SJCRH30 (cell line): ENCODE measurements at regions not wholly inside any gene's neighbourhood (a gene's known extent, or its start where the extent isn't known, plus 50 kb on each side); places are given as distances from the start of the nearest gene placed in this dataset.

ENCODE experiments used
- DNase-seq, 2 experiments: peaks; one replicate each; pipeline ENCODE4 v3.0.0-alpha.2; 2015 to 2020
- H3K27ac ChIP-seq: fragments of 250-450 bp; sonication (Bioruptor Pico); 2 replicates; pipeline ENCODE4 v1.5.1; 2020; ENCODE audit warnings: mild to moderate bottlenecking, moderate library complexity
- H3K27me3 ChIP-seq: fragments of 250-450 bp; sonication (Bioruptor Pico); 2 replicates; pipeline ENCODE4 v1.5.1; 2020; ENCODE audit warnings: mild to moderate bottlenecking, moderate library complexity
- H3K36me3 ChIP-seq: fragments of 250-450 bp; sonication (Bioruptor Pico); 2 replicates; pipeline ENCODE4 v1.5.1; 2020; ENCODE audit warnings: mild to moderate bottlenecking, moderate library complexity
- H3K4me1 ChIP-seq: fragments of 250-450 bp; sonication (Bioruptor Pico); 2 replicates; pipeline ENCODE4 v1.5.1; 2020; ENCODE audit warnings: mild to moderate bottlenecking, moderate library complexity
- H3K4me3 ChIP-seq: fragments of 250-450 bp; sonication (Bioruptor Pico); 2 replicates; pipeline ENCODE4 v1.5.1; 2020; ENCODE audit warnings: mild to moderate bottlenecking, moderate library complexity
- H3K9me3 ChIP-seq: fragments of 250-450 bp; sonication (Bioruptor Pico); replicated peaks from 2 replicates; pipeline ENCODE4 v1.5.1; 2020; ENCODE audit warnings: mild to moderate bottlenecking, moderate library complexity

- peaks cover 15% of the 10 kb centered on the region for H3K4me1 ChIP-seq
- DNase-seq: no peak
- no peaks in the 10 kb centered on the region for H3K36me3 ChIP-seq
- no peak overlapping the region for H3K4me3 ChIP-seq
- no peak overlapping the region for H3K27ac ChIP-seq
- H3K9me3 ChIP-seq: no peaks in the 10 kb centered on the region
- H3K27me3 ChIP-seq: no peaks in the 10 kb centered on the region
Observed at GRCh38 chr15:81526029-81526428, 152.0 kb upstream of the TMC3 start.

- no peaks in the 10 kb centered on the region for H3K27me3 ChIP-seq
- H3K9me3 ChIP-seq: no peaks in the 10 kb centered on the region
- H3K27ac ChIP-seq: no peak overlapping the region
- peaks cover 3% of the 10 kb centered on the region; the same call in 1 of the 2 replicates for H3K4me1 ChIP-seq
- H3K4me3 ChIP-seq: no peak overlapping the region
- H3K36me3 ChIP-seq: no peaks in the 10 kb centered on the region
- DNase-seq: no peak
Observed at GRCh38 chr15:81524496-81524895, 150.5 kb upstream of the TMC3 start.

- Histone ChIP-seq H3K9me3 (no peaks in the 10 kb centered on the region), H3K27me3 (no peaks in the 10 kb centered on the region), H3K4me1 (no peaks in the 10 kb centered on the region; the same call in 1 of the 2 replicates), H3K27ac (no peak overlapping the region), H3K4me3 (no peak overlapping the region), H3K36me3 (no peaks in the 10 kb centered on the region)
- DNase-seq: no peak
Observed at GRCh38 chr15:81523867-81524266, 149.9 kb upstream of the TMC3 start.

GRCh38 chr15:81520480-81520879 lies 146.5 kb upstream of the TMC3 start:
- no peak for DNase-seq
- Histone ChIP-seq H3K27me3 (no peaks in the 10 kb centered on the region), H3K4me1 (peaks cover 5% of the 10 kb centered on the region; the same call in 1 of the 2 replicates), H3K36me3 (no peaks in the 10 kb centered on the region), H3K4me3 (no peak overlapping the region), H3K27ac (no peak overlapping the region), H3K9me3 (no peaks in the 10 kb centered on the region)

GRCh38 chr15:81516461-81516860 lies 142.4 kb upstream of the TMC3 start:
- H3K4me1 ChIP-seq: peaks cover 5% of the 10 kb centered on the region; the same call in 1 of the 2 replicates
- H3K4me3 ChIP-seq: no peak overlapping the region
- H3K9me3 ChIP-seq: no peaks in the 10 kb centered on the region
- no peak for DNase-seq
- no peak overlapping the region for H3K27ac ChIP-seq
- H3K27me3 ChIP-seq: no peaks in the 10 kb centered on the region
- H3K36me3 ChIP-seq: no peaks in the 10 kb centered on the region

GRCh38 chr15:81516012-81516411 lies 142.0 kb upstream of the TMC3 start:
- Histone ChIP-seq H3K36me3 (no peaks in the 10 kb centered on the region), H3K4me3 (no peak overlapping the region), H3K9me3 (no peaks in the 10 kb centered on the region), H3K4me1 (peaks cover 5% of the 10 kb centered on the region; the same call in 1 of the 2 replicates), H3K27me3 (no peaks in the 10 kb centered on the region), H3K27ac (no peak overlapping the region)
- peak in 1 of 2 experiments; percentile 9 for DNase-seq

- no peak for DNase-seq
- Histone ChIP-seq H3K27me3 (no peaks in the 10 kb centered on the region), H3K27ac (no peak overlapping the region), H3K9me3 (no peaks in the 10 kb centered on the region), H3K4me1 (peaks cover 5% of the 10 kb centered on the region; the same call in 1 of the 2 replicates), H3K4me3 (no peak overlapping the region), H3K36me3 (no peaks in the 10 kb centered on the region)
Observed at GRCh38 chr15:81514725-81515124, 140.7 kb upstream of the TMC3 start.

- Histone ChIP-seq H3K4me1 (no peaks in the 10 kb centered on the region; the same call in 1 of the 2 replicates), H3K36me3 (no peaks in the 10 kb centered on the region), H3K27ac (no peak overlapping the region), H3K9me3 (no peaks in the 10 kb centered on the region), H3K27me3 (no peaks in the 10 kb centered on the region), H3K4me3 (no peak overlapping the region)
- no peak for DNase-seq
Observed at GRCh38 chr15:81511138-81511537, 137.1 kb upstream of the TMC3 start.

GRCh38 chr15:81507831-81508230 lies 133.8 kb upstream of the TMC3 start:
- Histone ChIP-seq H3K4me1 (no peaks in the 10 kb centered on the region), H3K27me3 (no peaks in the 10 kb centered on the region), H3K36me3 (no peaks in the 10 kb centered on the region), H3K4me3 (no peak overlapping the region), H3K27ac (no peak overlapping the region), H3K9me3 (no peaks in the 10 kb centered on the region)
- no peak for DNase-seq

GRCh38 chr15:81506936-81507335 lies 132.9 kb upstream of the TMC3 start:
- Histone ChIP-seq H3K9me3 (no peaks in the 10 kb centered on the region), H3K27ac (no peak overlapping the region), H3K27me3 (no peaks in the 10 kb centered on the region), H3K4me3 (no peak overlapping the region), H3K4me1 (no peaks in the 10 kb centered on the region), H3K36me3 (no peaks in the 10 kb centered on the region)
- no peak for DNase-seq

GRCh38 chr15:81506071-81506470 lies 132.1 kb upstream of the TMC3 start:
- Histone ChIP-seq H3K27me3 (no peaks in the 10 kb centered on the region), H3K4me1 (no peaks in the 10 kb centered on the region), H3K27ac (no peak overlapping the region), H3K36me3 (no peaks in the 10 kb centered on the region), H3K9me3 (no peaks in the 10 kb centered on the region), H3K4me3 (no peak overlapping the region)
- DNase-seq: no peak

GRCh38 chr15:81504170-81504905 lies 130.3 kb upstream of the TMC3 start:
- no peak for DNase-seq
- Histone ChIP-seq H3K4me1 (no peaks in the 10 kb centered on the region), H3K27ac (no peak overlapping the region)

GRCh38 chr15:81502439-81502838 lies 128.4 kb upstream of the TMC3 start:
- Histone ChIP-seq H3K9me3 (no peaks in the 10 kb centered on the region; the same call in 1 of the 2 replicates), H3K27me3 (no peaks in the 10 kb centered on the region)
- DNase-seq: no peak

More at GRCh38 chr15:81504170-81504905, 130.3 kb upstream of the TMC3 start:
- H3K4me3 ChIP-seq: no peak overlapping the region
- H3K9me3 ChIP-seq: no peaks in the 10 kb centered on the region; the same call in 1 of the 2 replicates
- no peaks in the 10 kb centered on the region for H3K36me3 ChIP-seq
- H3K27me3 ChIP-seq: no peaks in the 10 kb centered on the region

GRCh38 chr15:81500081-81500480 lies 126.1 kb upstream of the TMC3 start:
- Histone ChIP-seq H3K27me3 (no peaks in the 10 kb centered on the region), H3K4me1 (no peaks in the 10 kb centered on the region)

More at GRCh38 chr15:81502439-81502838, 128.4 kb upstream of the TMC3 start:
- no peak overlapping the region for H3K27ac ChIP-seq
- no peaks in the 10 kb centered on the region for H3K36me3 ChIP-seq
- no peaks in the 10 kb centered on the region for H3K4me1 ChIP-seq
- H3K4me3 ChIP-seq: no peak overlapping the region

GRCh38 chr15:81498294-81498693 lies 124.3 kb upstream of the TMC3 start:
- no peak for DNase-seq
- Histone ChIP-seq H3K4me3 (no peak overlapping the region), H3K27ac (no peak overlapping the region), H3K9me3 (no peaks in the 10 kb centered on the region; the same call in 1 of the 2 replicates), H3K27me3 (no peaks in the 10 kb centered on the region), H3K36me3 (no peaks in the 10 kb centered on the region), H3K4me1 (no peaks in the 10 kb centered on the region)

More at GRCh38 chr15:81500081-81500480, 126.1 kb upstream of the TMC3 start:
- H3K27ac ChIP-seq: no peak overlapping the region
- no peak for DNase-seq
- no peaks in the 10 kb centered on the region for H3K36me3 ChIP-seq
- H3K4me3 ChIP-seq: no peak overlapping the region
- H3K9me3 ChIP-seq: no peaks in the 10 kb centered on the region; the same call in 1 of the 2 replicates

GRCh38 chr15:81497238-81497637 lies 123.2 kb upstream of the TMC3 start:
- Histone ChIP-seq H3K4me1 (peaks cover 8% of the 10 kb centered on the region; the same call in 1 of the 2 replicates), H3K9me3 (no peaks in the 10 kb centered on the region; the same call in 1 of the 2 replicates), H3K4me3 (no peak overlapping the region), H3K27ac (no peak overlapping the region), H3K36me3 (no peaks in the 10 kb centered on the region), H3K27me3 (no peaks in the 10 kb centered on the region)
- DNase-seq: no peak
